Head of caudate nucleus (tissue), 42 donors: ENCODE measurements at regions not wholly inside any gene's neighbourhood (a gene's known extent, or its start where the extent isn't known, plus 50 kb on each side); places are given as distances from the start of the nearest gene placed in this dataset.
"Not testable (repeated sequence)": the region's sequence is repeated elsewhere in the genome, so short reads cannot be mapped to it uniquely, and the experiment has no call there.

Experiments used
- DNase-seq, 42 donors: peaks; one replicate each; pipeline versions ENCODE4 v3.0.0 to v3.0.0-alpha.2; 2020 to 2021; ENCODE audit warnings: mixed read lengths in 7 of 42
- intact Hi-C: fragments of 100-400 bp; cut with DNase I; formaldehyde crosslinking; loops from one replicate; pipeline ENCODE4 v1.15.0; 2022

DNA sequence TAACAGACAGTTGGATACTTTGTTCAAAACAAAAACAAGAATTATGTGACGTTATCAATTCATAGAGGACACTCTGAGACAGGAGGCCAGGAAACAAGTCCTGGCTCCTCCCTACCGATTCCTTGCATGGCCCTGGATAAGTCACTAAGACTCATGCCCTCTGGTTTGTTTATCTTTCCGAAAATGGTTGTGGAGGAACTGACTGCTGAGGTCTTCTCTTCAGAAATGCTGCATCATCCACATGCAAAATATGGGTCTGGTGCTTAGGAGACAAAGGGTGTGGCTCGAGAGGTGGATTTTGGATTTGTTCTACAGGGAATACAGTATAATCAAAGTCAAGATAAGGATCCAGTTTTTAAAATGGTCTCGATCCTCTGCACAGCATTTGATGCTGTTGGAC is 130.9 kb downstream of the RELL1 start:
- intact Hi-C loops, result no loop called here
- no peak for DNase-seq

DNA sequence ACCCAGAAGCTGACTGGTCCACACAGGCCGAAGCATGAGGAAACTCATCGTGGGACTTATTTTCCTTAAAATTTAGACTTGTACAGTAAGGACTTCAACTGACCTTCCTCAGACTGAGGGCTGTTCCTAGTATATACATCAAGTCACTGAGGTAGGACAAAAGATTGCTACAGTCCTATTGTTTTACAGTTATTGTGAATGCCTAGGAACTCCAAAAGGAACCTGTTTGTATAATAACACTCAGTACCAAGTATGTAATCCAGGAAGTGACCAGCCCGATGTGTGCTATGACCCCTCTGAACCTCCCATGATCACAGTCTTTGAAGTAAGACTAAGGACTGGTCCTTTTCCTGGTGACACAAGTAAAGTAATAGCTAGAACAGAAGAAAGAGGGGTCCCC is 136.3 kb downstream of the RELL1 start:
- DNase-seq, intact Hi-C loops: not testable (repeated sequence)

DNA sequence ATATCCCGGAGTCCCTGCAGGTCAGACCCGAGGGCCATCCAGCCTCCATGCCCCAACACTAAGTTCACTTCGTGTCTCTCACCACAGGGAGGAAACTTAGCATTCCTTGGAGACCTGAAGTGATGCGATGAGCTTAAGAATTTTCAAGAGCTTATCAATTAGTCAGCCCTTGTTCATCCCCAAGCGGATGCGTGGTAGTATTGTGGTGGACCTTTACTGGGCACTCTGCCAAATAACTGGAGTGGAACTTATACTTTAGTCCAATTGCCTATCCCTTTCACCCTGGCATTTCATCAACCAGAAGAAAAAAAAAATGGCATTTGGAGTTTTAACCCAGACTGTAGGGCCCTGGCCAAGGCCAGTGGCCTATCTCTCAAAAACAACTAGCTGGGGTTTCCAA is 137.1 kb downstream of the RELL1 start:
- no peak for DNase-seq
- intact Hi-C loops, result no loop called here

DNA sequence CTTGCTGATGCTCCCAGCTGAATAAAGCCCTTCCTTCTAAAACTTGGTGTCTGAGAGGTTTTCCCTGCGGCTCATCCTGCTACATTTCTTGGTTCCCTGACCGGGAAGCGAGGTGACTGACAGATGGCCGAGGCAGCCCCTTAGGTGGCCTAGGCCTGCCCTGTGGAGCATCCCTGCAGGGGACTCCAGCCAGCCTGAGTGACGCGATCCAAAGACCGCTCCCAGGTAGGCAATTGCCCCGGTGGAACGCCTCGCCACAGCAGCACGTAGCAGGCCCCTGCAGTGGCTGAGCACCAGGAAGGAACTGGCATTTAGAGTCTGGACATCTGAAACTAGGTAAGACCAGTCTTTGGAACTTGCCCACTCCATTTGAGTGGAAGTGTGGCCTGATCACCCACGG is 139.6 kb downstream of the RELL1 start:
- intact Hi-C loops, result no loop called here

DNA sequence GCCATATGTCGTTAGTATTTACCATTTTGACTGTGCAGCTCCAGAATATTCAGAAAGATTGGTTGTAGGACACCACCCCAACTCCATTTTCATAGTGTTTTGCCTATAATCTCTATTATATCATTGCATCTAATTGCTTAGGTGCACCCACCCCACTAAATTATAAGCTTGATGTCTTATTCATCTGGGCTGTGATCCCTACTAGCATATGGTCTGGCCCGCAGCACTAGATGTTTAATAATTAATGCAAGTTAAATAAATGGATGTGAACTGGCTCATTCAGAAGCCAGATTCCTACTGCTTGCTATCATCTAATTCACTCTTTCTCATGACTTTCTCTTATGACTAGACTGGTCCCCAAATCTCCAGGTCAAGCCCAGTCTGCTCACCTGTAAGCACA is 143.5 kb downstream of the RELL1 start:
- intact Hi-C loops, result no loop called here
- no peak for DNase-seq

More for the DNA sequence above, 139.6 kb downstream of the RELL1 start:
- no peak for DNase-seq

DNA sequence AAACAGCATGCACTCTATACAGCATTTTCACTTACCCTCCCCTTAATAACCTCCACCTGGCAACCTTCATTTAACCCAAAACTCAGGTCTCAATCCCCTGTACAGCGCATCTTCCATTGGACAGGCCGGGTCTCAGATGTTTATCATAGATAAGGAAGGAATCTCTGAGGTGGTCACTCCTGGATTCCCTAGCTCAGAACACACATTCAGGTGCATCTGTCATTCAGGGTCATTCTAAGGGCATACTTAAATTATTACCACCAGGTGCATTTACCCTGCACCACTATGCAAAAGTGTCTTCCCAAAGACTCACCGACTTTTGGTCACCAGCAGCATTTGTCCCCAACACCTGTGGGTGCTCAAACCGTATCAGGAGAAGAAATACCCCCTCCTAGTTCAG is 144.2 kb downstream of the RELL1 start:
- intact Hi-C loops, result no loop called here

DNA sequence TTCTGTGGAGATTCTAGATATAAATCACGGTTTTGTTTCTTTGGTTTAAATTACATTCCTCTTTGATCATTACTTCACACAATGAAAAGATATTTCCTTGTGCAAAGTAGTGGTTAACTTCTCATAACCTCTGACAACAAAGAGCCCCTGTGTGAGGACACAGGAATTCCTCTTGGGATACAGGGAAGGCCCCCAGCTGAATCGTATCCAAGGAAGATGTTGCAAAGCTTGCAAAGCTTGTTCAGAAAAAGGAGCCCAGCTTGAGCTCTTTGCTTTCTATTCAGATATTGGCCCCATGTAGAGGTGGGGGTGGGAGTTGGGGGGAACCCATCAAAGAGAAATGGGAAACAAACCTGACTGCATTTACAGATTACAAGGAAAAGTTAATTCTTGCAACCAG is 145.7 kb downstream of the RELL1 start:
- intact Hi-C loops, result no loop called here
- DNase-seq, result no peak

More for the DNA sequence above, 144.2 kb downstream of the RELL1 start:
- no peak for DNase-seq

DNA sequence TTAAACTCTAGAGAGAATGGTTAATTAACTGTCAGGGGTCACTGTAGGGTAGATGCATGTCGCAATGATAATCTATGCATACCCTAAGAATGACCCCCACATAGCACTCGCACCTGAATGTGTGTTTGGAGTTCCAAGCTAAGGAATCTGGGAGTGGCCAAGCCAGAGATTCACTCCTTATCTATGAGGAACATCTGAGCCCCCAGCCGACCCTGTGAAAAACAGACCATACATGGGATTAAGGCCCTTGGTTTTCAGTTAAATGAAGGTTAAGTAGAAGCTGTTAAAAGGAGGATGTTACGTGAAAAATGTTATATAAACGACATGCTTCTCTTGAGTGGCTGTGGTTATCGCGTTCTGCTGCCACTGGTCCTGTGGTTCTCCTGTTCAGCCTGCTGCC is 147.2 kb downstream of the RELL1 start:
- intact Hi-C loops, result no loop called here
- no peak for DNase-seq

DNA sequence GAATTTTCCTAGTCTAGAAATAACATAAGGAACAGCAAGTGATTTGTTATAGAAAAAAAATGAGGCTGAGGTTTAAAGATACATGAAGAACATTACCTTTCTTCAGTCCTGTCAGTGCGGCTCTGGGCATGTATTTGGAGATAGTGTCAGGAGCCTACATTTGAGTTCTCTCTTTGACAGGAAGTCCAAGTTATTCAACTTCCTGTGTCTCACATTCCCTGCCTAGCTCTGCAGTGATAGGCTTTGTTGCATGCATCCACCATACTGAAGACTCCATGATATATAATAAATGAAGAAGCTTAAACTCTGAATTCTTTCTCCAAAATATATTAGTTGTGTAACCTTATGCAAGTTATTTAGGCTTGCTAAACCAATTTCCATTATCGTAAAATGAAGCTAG is 148.7 kb downstream of the RELL1 start:
- intact Hi-C loops, result no loop called here
- no peak for DNase-seq

DNA sequence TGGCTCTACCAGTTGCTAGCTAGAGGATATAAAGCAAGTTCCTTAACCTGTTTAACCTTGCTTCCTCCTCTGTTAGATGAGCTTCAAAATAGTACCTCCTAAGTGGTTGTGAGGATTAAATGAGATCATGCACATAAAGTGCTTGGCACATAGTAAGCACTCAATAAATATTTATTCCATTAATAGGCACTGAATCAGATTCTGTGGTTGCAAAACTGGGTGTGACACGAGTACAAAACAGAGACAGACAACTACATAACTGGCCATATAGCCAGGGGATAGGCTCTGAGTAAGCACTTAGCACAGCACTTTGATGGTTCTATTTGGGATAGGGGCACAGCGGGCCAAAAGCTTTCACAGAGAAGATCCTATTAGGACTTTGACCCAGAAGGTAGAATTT is 150.3 kb downstream of the RELL1 start:
- DNase-seq, result no peak
- intact Hi-C loops, result no loop called here

DNA sequence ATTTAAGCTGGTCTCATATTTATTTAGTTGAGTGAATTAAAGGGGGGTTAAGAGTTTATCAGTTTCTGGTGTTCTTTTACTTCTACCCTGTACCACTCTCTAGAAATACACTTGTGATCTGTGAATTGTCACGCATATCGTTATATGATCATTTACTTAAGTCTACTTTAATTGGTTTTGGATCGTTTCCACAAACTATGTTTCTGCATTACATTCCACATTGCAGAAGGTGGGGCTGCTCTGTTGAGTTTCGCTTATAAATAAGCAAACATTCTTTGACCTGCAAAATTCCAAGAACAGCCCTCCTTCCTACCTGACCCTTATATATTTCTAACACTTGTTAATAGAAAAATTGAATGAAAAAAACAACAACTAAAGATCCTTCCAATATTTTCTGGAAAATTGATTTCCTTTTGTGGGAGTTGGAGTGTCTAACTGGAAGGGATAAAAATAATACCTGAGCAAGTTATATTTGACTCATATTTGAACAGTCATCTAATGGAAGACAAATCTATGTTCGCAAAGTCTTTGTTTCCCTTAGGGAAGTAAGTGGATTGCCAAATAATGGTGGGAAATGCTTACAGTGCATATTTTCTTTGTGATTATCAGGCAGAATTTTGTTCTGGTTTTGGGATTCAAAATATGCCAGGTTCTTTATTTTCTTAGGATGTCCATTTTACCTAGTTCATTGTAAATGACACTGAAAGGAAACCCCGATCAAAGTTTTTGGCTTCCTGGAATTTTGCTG is 152.7 kb downstream of the RELL1 start:
- intact Hi-C loops, result no loop called here

DNA sequence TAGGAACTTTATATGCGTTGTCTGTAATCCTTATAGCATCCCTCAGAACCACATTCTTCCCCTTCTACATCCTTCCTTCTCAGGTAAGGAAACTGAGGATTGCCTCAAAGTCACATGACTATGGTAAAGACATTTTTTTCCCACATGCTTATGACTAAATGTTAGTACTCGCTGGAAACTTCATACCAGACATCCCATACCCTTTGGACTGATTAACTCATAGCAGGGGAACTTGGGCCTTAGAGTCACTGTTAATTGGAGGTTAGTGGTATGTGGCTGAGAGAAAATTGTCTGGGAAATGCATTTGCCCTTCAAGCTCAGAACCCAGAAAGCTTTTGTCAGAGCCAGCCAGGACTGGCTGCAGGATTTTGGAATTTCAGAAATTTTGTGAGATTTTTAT is 155.0 kb downstream of the RELL1 start:
- DNase-seq, result no peak
- intact Hi-C loops, result no loop called here

More for the DNA sequence above, 152.7 kb downstream of the RELL1 start:
- no peak for DNase-seq

DNA sequence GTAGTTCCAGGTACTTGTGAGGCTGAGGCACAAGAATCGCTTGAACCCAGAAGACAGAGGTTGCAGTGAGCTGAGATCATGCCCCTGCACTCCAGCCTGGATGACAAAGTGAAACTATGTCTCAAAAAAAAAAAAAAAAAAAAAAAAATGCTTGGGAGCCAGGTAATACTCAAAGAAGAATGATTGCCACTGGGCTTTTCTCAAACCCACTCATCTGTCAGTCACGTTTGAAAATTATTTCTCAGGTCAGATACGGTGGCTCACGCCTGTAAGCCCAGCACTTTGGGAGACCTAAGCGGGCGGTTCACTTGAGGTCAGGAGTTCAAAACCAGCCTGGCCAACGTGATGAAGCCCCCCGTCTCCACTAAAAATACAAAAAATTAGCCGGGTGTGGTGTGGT is 155.7 kb downstream of the RELL1 start:
- DNase-seq, result no peak
- intact Hi-C loops, result no loop called here

DNA sequence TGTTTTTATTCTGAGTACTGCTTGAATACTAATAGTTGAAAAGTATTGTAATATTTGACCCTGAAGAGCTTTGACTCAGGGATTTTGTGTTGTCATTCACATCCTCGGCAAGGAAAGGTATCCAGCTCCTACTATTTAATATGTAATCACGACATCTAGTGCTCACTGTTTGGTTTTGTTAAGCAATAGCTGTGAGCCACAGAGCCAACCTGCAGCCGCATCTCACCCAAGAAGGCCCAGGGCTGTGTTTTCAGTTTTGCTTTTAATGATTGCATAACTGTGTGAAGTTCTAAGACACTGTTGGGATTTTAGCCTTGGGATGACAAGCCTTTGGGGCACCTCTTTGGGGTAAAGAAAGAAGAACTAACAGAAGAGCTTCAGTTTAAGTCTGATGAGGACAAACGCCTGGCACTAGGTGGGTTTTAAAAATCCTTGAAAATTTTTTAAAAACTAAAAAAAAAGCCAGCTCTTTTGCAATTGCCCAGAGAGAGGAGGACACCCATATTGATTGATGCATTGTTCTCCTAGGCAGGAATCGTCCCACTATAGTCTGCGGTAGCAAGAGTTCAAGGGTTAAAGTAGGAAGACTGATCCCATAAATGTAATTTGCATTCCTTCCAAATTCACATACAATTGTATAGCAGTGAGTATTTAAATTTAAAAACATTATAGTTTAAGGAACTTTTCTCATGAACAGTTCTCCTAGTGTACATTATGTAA is 157.8 kb downstream of the RELL1 start:
- DNase-seq, result peak in 1 of 42 donors; percentile 1
- intact Hi-C loops, result no loop called here

DNA sequence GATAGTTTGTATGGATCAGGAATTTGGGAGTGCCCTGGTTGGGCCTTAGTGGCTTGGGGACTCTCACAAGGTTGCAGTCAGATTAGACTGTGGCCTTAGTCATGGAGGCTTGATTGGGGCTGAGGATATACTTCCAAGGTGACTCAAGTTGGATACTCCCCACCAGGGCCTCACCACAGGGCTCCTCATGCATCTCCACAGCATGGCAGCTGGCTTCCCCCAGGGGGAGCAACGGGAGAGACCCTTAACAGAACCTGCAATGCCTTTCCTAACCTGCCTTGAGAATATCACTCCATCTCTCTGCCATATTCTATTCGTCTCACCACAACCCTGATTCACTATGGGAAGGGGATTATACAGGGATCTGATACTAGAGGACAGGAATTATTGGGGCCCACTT is 161.9 kb downstream of the RELL1 start:
- intact Hi-C loops, result no loop called here
- no peak for DNase-seq

DNA sequence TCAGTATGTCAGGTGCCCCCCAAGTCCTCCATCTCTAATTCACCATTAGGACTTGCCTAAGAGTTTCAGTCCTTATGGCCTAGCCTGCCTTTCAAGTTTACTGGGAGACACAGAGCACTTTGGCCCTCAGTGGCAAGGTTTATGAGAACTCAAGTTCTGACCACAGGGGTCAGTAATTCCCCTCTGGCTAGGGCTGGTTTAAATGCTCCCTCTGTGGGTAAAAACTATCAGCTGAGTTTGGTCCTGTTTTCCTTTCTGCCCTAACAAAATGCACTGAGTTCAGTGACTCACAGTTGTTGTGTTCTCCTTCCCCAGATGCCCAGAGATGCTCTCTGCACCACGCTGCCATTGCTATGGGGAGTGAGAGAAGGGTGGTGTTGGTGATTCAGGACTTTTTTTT is 163.2 kb downstream of the RELL1 start:
- no peak for DNase-seq
- intact Hi-C loops, result no loop called here

DNA sequence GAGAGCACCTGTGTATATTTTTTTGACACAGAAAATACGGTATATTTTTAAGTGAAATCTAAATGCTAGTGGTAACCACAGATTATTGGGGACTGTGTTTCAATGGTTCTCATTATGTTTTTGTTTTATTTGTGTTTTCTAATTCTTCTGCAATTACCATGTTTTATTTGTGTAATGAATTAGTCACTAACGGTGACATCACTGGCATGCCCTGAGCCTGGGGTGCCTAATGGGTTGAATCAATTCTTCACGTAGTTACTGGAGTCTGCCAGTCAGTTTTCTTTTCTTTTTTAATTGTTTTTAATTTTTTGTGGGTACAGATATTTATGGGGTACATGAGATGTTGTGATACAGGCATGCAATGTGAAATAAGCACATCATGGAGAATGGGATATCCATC is 168.8 kb downstream of the RELL1 start:
- DNase-seq, result no peak
- intact Hi-C loops, result no loop called here

DNA sequence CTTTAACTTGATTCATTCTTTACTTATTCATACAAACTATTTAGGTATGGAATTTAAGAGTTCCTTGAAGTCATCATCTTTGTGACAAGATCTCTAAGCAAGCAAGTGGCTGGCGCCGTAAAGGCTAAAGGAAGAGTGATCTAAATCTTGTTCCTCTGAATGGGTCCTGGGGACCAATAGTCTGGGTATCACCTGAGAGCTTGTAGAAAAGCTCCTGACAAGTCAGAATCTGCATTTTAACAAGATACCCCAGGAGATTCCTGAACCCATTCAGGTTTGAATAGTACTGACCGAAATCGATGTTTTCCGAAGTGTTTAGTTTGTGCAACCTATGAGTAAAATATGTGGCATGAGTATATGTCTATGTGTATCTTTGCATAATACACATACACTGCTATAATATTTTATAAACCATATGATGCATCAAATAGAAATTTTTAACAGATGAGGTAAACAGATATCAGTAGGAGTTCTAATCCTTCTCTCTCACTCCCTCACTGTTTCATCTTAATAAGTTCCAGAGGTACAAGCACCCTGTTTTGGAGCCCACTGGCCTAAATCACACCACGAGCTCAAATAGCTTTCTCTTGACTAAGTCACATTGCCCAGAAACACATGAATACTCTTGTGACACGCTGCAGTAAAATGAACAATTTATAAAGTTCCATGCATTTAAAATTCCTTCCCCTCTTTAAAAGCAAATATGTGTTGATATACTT is 170.0 kb downstream of the RELL1 start:
- no peak for DNase-seq

DNA sequence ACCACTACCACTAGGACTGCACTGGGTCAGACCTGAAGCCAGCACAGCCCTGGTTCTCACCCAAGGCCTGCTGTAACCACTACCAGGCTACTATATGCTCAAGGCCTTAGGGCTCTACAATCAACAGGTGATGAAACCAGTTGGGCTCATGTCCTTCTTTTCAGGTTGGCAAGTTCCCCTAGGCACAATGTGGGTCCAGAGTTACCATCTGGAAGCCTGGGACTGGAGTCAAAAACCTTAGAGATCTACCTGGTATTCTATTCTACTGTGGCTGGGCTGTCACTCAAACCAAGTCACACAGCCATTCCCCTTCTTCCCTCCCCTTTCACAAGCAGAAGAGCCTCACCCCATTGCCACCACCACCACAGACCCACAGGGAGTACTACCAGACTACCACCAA is 175.6 kb downstream of the RELL1 start:
- intact Hi-C loops, result no loop called here
- no peak for DNase-seq

More for the DNA sequence above, 170.0 kb downstream of the RELL1 start:
- intact Hi-C loops, result no loop called here

DNA sequence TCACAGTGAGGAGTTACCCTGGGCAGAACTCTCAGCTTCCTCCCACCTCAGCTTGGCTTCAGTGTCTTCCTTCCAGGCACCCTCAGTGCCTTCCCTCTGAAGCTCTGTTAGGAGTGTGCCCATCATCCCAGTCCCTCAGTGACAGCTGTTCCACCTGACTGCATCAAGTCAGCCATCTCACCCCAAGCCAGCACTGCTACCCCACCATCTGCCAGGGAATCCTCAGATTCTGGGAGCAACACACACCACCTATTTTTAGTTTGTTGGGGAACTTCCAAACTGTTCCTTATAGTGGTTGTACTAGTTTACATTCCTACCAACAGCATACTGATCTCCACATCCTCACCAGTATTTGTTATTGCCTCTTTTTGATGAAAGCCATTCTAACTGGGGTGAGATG is 182.9 kb downstream of the RELL1 start:
- intact Hi-C loops, result no loop called here

More for the DNA sequence above, 182.9 kb downstream of the RELL1 start:
- no peak for DNase-seq
